ENCODE measurements at regions not wholly inside any gene's neighbourhood (a gene's known extent, or its start where the extent isn't known, plus 50 kb on each side); places are given as distances from the start of the nearest gene placed in this dataset.
"Not testable (repeated sequence)": the region's sequence is repeated elsewhere in the genome, so short reads cannot be mapped to it uniquely, and the experiment has no call there.

- peak overlapping the region; percentile 80 for H3K27ac ChIP-seq (ENCODE audit: control insufficient read depth, insufficient read depth, low read length)
Observed at GRCh38 chr12:86712425-86712843, 456.2 kb upstream of the MGAT4C start.

GRCh38 chr12:86711731-86712130, 455.5 kb upstream of the MGAT4C start:
- Histone ChIP-seq H3K4me1 (ENCODE audit: control insufficient read depth, extremely low read depth, insufficient read depth, low read length) (peaks cover 10% of the 10 kb centered on the region), H4K20me1 (ENCODE audit: control insufficient read depth, extremely low read depth, insufficient read depth, low read length) (no peaks in the 10 kb centered on the region), H3K79me2 (ENCODE audit: control insufficient read depth, insufficient read depth, low read length) (no peaks in the 10 kb centered on the region), H3K4me3 (ENCODE audit: control insufficient read depth in 2 of 3, extremely low read depth in 1 of 3, insufficient read depth in 2 of 3, low read depth in 1 of 3, low read length in 3 of 3) (no peak overlapping the region), H3K27me3 (ENCODE audit: control insufficient read depth, extremely low read depth, insufficient read depth, low read length) (no peaks in the 10 kb centered on the region), H3K9ac (ENCODE audit: control insufficient read depth, extremely low read depth, insufficient read depth, low read length) (no peak overlapping the region), H3K36me3 (ENCODE audit: control insufficient read depth in 2 of 2, extremely low read depth in 1 of 2, insufficient read depth in 2 of 2, low read length in 2 of 2) (no peaks in the 10 kb centered on the region), H2AFZ (ENCODE audit: control insufficient read depth, low read length) (no peak overlapping the region), H3K4me2 (ENCODE audit: control insufficient read depth, extremely low read depth, insufficient read depth, low read depth, low read length) (peak overlapping the region; percentile 57), H3K9me1 (ENCODE audit: control insufficient read depth, extremely low read depth, insufficient read depth, low read length) (no peaks in the 10 kb centered on the region), H3K27ac (ENCODE audit: control insufficient read depth, insufficient read depth, low read length) (peak overlapping the region; percentile 50), H3K9me3 (ENCODE audit: control insufficient read depth, low read depth, low read length) (no peaks in the 10 kb centered on the region)
- dilution Hi-C loops (cut with MboI; ENCODE audit: extremely low pct_ligation_motif_present, low sequenced_read_pairs), result no loop called here
- DNase-seq (ENCODE audit: low read depth, low spot score) (no peak), FAIRE-seq (no peak)
- no peak for TF ChIP-seq EZH2 (IDR thresholded peaks at IDR 0.05; ENCODE audit: low read length)
- no peak for TF ChIP-seq CTCF (optimal IDR thresholded peaks at IDR 0.05 in 1 of 3, IDR thresholded peaks at IDR 0.05 in 1 of 3, conservative IDR thresholded peaks at IDR 0.05 in 1 of 3; ENCODE audit: extremely low read depth in 1 of 3, insufficient read depth in 2 of 3, low read length in 3 of 3)

More at GRCh38 chr12:86712425-86712843, 456.2 kb upstream of the MGAT4C start:
- H3K9ac ChIP-seq (ENCODE audit: control insufficient read depth, extremely low read depth, insufficient read depth, low read length), result no peak overlapping the region
- no peaks in the 10 kb centered on the region for H3K9me1 ChIP-seq (ENCODE audit: control insufficient read depth, extremely low read depth, insufficient read depth, low read length)
- H3K4me3 ChIP-seq (ENCODE audit: control insufficient read depth in 2 of 3, extremely low read depth in 1 of 3, insufficient read depth in 2 of 3, low read depth in 1 of 3, low read length in 3 of 3), result peak overlapping the region in 1 of 3 experiments; percentile 27
- dilution Hi-C loops (cut with MboI; ENCODE audit: extremely low pct_ligation_motif_present, low sequenced_read_pairs), result no loop called here
- H2AFZ ChIP-seq (ENCODE audit: control insufficient read depth, low read length), result peak overlapping the region; percentile 52
- H3K9me3 ChIP-seq (ENCODE audit: control insufficient read depth, low read depth, low read length), result no peaks in the 10 kb centered on the region
- peak; percentile 86 for DNase-seq (ENCODE audit: low read depth, low spot score)
- H3K79me2 ChIP-seq (ENCODE audit: control insufficient read depth, insufficient read depth, low read length), result no peaks in the 10 kb centered on the region
- peak; percentile 94 for FAIRE-seq
- no peaks in the 10 kb centered on the region for H3K36me3 ChIP-seq (ENCODE audit: control insufficient read depth in 2 of 2, extremely low read depth in 1 of 2, insufficient read depth in 2 of 2, low read length in 2 of 2)
- TF ChIP-seq EZH2 (IDR thresholded peaks at IDR 0.05; ENCODE audit: low read length), result no peak
- H3K4me2 ChIP-seq (ENCODE audit: control insufficient read depth, extremely low read depth, insufficient read depth, low read depth, low read length), result peak overlapping the region; percentile 59
- no peaks in the 10 kb centered on the region for H4K20me1 ChIP-seq (ENCODE audit: control insufficient read depth, extremely low read depth, insufficient read depth, low read length)
- peaks cover 10% of the 10 kb centered on the region for H3K4me1 ChIP-seq (ENCODE audit: control insufficient read depth, extremely low read depth, insufficient read depth, low read length)
- H3K27me3 ChIP-seq (ENCODE audit: control insufficient read depth, extremely low read depth, insufficient read depth, low read length), result no peaks in the 10 kb centered on the region

- no peak overlapping the region for H2AFZ ChIP-seq (ENCODE audit: control insufficient read depth, low read length)
- no peak overlapping the region for H3K4me3 ChIP-seq (ENCODE audit: control insufficient read depth in 2 of 3, extremely low read depth in 1 of 3, insufficient read depth in 2 of 3, low read depth in 1 of 3, low read length in 3 of 3)
- DNase-seq (ENCODE audit: low read depth, low spot score), result no peak
- H3K27me3 ChIP-seq (ENCODE audit: control insufficient read depth, extremely low read depth, insufficient read depth, low read length), result no peaks in the 10 kb centered on the region
- H3K4me1 ChIP-seq (ENCODE audit: control insufficient read depth, extremely low read depth, insufficient read depth, low read length), result peaks cover 10% of the 10 kb centered on the region
- TF ChIP-seq CTCF (optimal IDR thresholded peaks at IDR 0.05 in 1 of 3, IDR thresholded peaks at IDR 0.05 in 1 of 3, conservative IDR thresholded peaks at IDR 0.05 in 1 of 3; ENCODE audit: extremely low read depth in 1 of 3, insufficient read depth in 2 of 3, low read length in 3 of 3), result no peak
- TF ChIP-seq EZH2 (IDR thresholded peaks at IDR 0.05; ENCODE audit: low read length), result no peak
- FAIRE-seq, result no peak
- no peaks in the 10 kb centered on the region for H3K36me3 ChIP-seq (ENCODE audit: control insufficient read depth in 2 of 2, extremely low read depth in 1 of 2, insufficient read depth in 2 of 2, low read length in 2 of 2)
- no peaks in the 10 kb centered on the region for H3K9me1 ChIP-seq (ENCODE audit: control insufficient read depth, extremely low read depth, insufficient read depth, low read length)
- dilution Hi-C loops (cut with MboI; ENCODE audit: extremely low pct_ligation_motif_present, low sequenced_read_pairs), result no loop called here
- H3K79me2 ChIP-seq (ENCODE audit: control insufficient read depth, insufficient read depth, low read length), result no peaks in the 10 kb centered on the region
- H3K27ac ChIP-seq (ENCODE audit: control insufficient read depth, insufficient read depth, low read length), result no peak overlapping the region
- no peak overlapping the region for H3K4me2 ChIP-seq (ENCODE audit: control insufficient read depth, extremely low read depth, insufficient read depth, low read depth, low read length)
- no peaks in the 10 kb centered on the region for H3K9me3 ChIP-seq (ENCODE audit: control insufficient read depth, low read depth, low read length)
- no peak overlapping the region for H3K9ac ChIP-seq (ENCODE audit: control insufficient read depth, extremely low read depth, insufficient read depth, low read length)
- no peaks in the 10 kb centered on the region for H4K20me1 ChIP-seq (ENCODE audit: control insufficient read depth, extremely low read depth, insufficient read depth, low read length)
Observed at GRCh38 chr12:86710109-86710508, 453.9 kb upstream of the MGAT4C start.

- dilution Hi-C loops (cut with MboI; ENCODE audit: extremely low pct_ligation_motif_present, low sequenced_read_pairs); H3K27me3 ChIP-seq (ENCODE audit: control insufficient read depth, extremely low read depth, insufficient read depth, low read length); H3K9me1 ChIP-seq (ENCODE audit: control insufficient read depth, extremely low read depth, insufficient read depth, low read length); H3K4me2 ChIP-seq (ENCODE audit: control insufficient read depth, extremely low read depth, insufficient read depth, low read depth, low read length); H3K9me3 ChIP-seq (ENCODE audit: control insufficient read depth, low read depth, low read length); H3K79me2 ChIP-seq (ENCODE audit: control insufficient read depth, insufficient read depth, low read length); DNase-seq (ENCODE audit: low read depth, low spot score); H3K4me3 ChIP-seq (ENCODE audit: control insufficient read depth in 2 of 3, extremely low read depth in 1 of 3, insufficient read depth in 2 of 3, low read depth in 1 of 3, low read length in 3 of 3); H3K27ac ChIP-seq (ENCODE audit: control insufficient read depth, insufficient read depth, low read length); H2AFZ ChIP-seq (ENCODE audit: control insufficient read depth, low read length); H3K36me3 ChIP-seq (ENCODE audit: control insufficient read depth in 2 of 2, extremely low read depth in 1 of 2, insufficient read depth in 2 of 2, low read length in 2 of 2); H4K20me1 ChIP-seq (ENCODE audit: control insufficient read depth, extremely low read depth, insufficient read depth, low read length); FAIRE-seq; H3K9ac ChIP-seq (ENCODE audit: control insufficient read depth, extremely low read depth, insufficient read depth, low read length): not testable (repeated sequence)
- peaks cover 10% of the 10 kb centered on the region for H3K4me1 ChIP-seq (ENCODE audit: control insufficient read depth, extremely low read depth, insufficient read depth, low read length)
Observed at GRCh38 chr12:86709017-86709416, 452.8 kb upstream of the MGAT4C start.

Data from keratinocyte (primary cell).